Stimulated activated CD4-positive, alpha-beta T cell treated with anti-CD3 and anti-CD28 coated beads, Interleukin-4, amount 100 ng/mL, for 24 hours (primary cell): ENCODE measurements at regions not wholly inside any gene's neighbourhood (a gene's known extent, or its start where the extent isn't known, plus 50 kb on each side); places are given as distances from the start of the nearest gene placed in this dataset.
"Not testable (repeated sequence)": the region's sequence is repeated elsewhere in the genome, so short reads cannot be mapped to it uniquely, and the experiment has no call there.

Source experiments
- DNase-seq: peaks from one replicate; pipeline ENCODE4 v3.0.0-alpha.2; 2020

- no peak for DNase-seq
Measured at GRCh38 chrX:13179100-13179499, 134.7 kb upstream of the FAM9C start.

GRCh38 chrX:13177921-13178566 is 133.6 kb upstream of the FAM9C start:
- no peak for DNase-seq

- no peak for DNase-seq
Measured at GRCh38 chrX:13175056-13175455, 130.6 kb upstream of the FAM9C start.

- DNase-seq, result no peak
Measured at GRCh38 chrX:13170966-13171558, 126.6 kb upstream of the FAM9C start.

GRCh38 chrX:13169684-13170083 is 125.3 kb upstream of the FAM9C start:
- no peak for DNase-seq

GRCh38 chrX:13168269-13168668 is 123.8 kb upstream of the FAM9C start:
- DNase-seq, result no peak

GRCh38 chrX:13167481-13168231 is 123.2 kb upstream of the FAM9C start:
- peak; percentile 20 for DNase-seq

- DNase-seq, result no peak
Measured at GRCh38 chrX:13165266-13166189, 121.1 kb upstream of the FAM9C start.

GRCh38 chrX:13164611-13165010 is 120.2 kb upstream of the FAM9C start:
- DNase-seq, result no peak

- DNase-seq, result no peak
Measured at GRCh38 chrX:13162772-13163410, 118.5 kb upstream of the FAM9C start.

- no peak for DNase-seq
Measured at GRCh38 chrX:13159886-13160285, 115.5 kb upstream of the FAM9C start.

- DNase-seq, result no peak
Measured at GRCh38 chrX:13158911-13159310, 114.5 kb upstream of the FAM9C start.

- DNase-seq, result not testable (repeated sequence)
Measured at GRCh38 chrX:13155550-13155949, 111.1 kb upstream of the FAM9C start.

GRCh38 chrX:13153796-13154195 is 109.4 kb upstream of the FAM9C start:
- no peak for DNase-seq

GRCh38 chrX:13152518-13153185 is 108.2 kb upstream of the FAM9C start:
- no peak for DNase-seq

- DNase-seq, result peak; percentile 14
Measured at GRCh38 chrX:13151828-13152517, 107.6 kb upstream of the FAM9C start.

- no peak for DNase-seq
Measured at GRCh38 chrX:13149702-13150350, 105.4 kb upstream of the FAM9C start.

GRCh38 chrX:13147733-13148132 is 103.3 kb upstream of the FAM9C start:
- DNase-seq, result no peak

- no peak for DNase-seq
Measured at GRCh38 chrX:13147147-13147546, 102.7 kb upstream of the FAM9C start.

GRCh38 chrX:13144927-13145655 is 100.7 kb upstream of the FAM9C start:
- DNase-seq, result no peak
